ENCODE measurements at regions not wholly inside any gene's neighbourhood (a gene's known extent, or its start where the extent isn't known, plus 50 kb on each side); places are given as distances from the start of the nearest gene placed in this dataset.

GRCh38 chr4:24416293-24416692, 168.1 kb downstream of the DHX15 start:
- H3K4me1 Mint-ChIP-seq: peaks cover 6% of the 10 kb centered on the region in 2 donors
- no peaks in the 10 kb centered on the region for H3K9me3 Mint-ChIP-seq
- TF ChIP-seq CTCF (IDR thresholded peaks at IDR 0.05): no peak
- Histone ChIP-seq H3K4me3 (ENCODE audit: low read length) (no peak overlapping the region), H3K9me3 (ENCODE audit: control insufficient read depth, insufficient read depth, low read length) (no peaks in the 10 kb centered on the region), H3K36me3 (ENCODE audit: control insufficient read depth, insufficient read depth, low read length) (no peaks in the 10 kb centered on the region), H3K4me1 (ENCODE audit: control insufficient read depth, insufficient read depth, low read length) (no peaks in the 10 kb centered on the region), H3K27ac (ENCODE audit: low read length) (no peak overlapping the region), H3K27me3 (ENCODE audit: control insufficient read depth, insufficient read depth, low read length) (no peaks in the 10 kb centered on the region)
- ATAC-seq: no peak
- DNase-seq: no peak
- WGBS (ENCODE audit: insufficient coverage): 85% methylated on average over 5 of the region's 5 CpGs
- no peak overlapping the region for H3K4me3 Mint-ChIP-seq
- H3K27me3 Mint-ChIP-seq (ENCODE audit: low read depth in 2 of 2): peaks cover 13 to 38% of the 10 kb centered on the region in 2 donors
- intact Hi-C loops (cut with micrococcal nuclease): loop anchor here (5.0 kb wide), 1 partner anchor 1519 kb away; no protein-coding TSS in a partner anchor
- no peaks in the 10 kb centered on the region for H3K36me3 Mint-ChIP-seq
- no peak overlapping the region for H3K27ac Mint-ChIP-seq

GRCh38 chr4:24413311-24413784, 171.0 kb downstream of the DHX15 start:
- Histone ChIP-seq H3K4me3 (ENCODE audit: low read length) (no peak overlapping the region), H3K27me3 (ENCODE audit: control insufficient read depth, insufficient read depth, low read length) (no peaks in the 10 kb centered on the region), H3K36me3 (ENCODE audit: control insufficient read depth, insufficient read depth, low read length) (no peaks in the 10 kb centered on the region), H3K27ac (ENCODE audit: low read length) (no peak overlapping the region), H3K4me1 (ENCODE audit: control insufficient read depth, insufficient read depth, low read length) (no peaks in the 10 kb centered on the region), H3K9me3 (ENCODE audit: control insufficient read depth, insufficient read depth, low read length) (no peaks in the 10 kb centered on the region)
- DNase-seq: no peak
- no peak for TF ChIP-seq CTCF (IDR thresholded peaks at IDR 0.05)
- intact Hi-C loops (cut with micrococcal nuclease): no loop called here
- Mint-ChIP-seq H3K27ac (no peak overlapping the region), H3K4me1 (no peaks in the 10 kb centered on the region), H3K36me3 (no peaks in the 10 kb centered on the region), H3K27me3 (ENCODE audit: low read depth in 2 of 2) (peaks cover 8 to 22% of the 10 kb centered on the region in 2 donors), H3K4me3 (no peak overlapping the region), H3K9me3 (no peaks in the 10 kb centered on the region)
- ATAC-seq: no peak
- WGBS (ENCODE audit: insufficient coverage): 49% methylated on average over 8 of the region's 8 CpGs

DNA sequence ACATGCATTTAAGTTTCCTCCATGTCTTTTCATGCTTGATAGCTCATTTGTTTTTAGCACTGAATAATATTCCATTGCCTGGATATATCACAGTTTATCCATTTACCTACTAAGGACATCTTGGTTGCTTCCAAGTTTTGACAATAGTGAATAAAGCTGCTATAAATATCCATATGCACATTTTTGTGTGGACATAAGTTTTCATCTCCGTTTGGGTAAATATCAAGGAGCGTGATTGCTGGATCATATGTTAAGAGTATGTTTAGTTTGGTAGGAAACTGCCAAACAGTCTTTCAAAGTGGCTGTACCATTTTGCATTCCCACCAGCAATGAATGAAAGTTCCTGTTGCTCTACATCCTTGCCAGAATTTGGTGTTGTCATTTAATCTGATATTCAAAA, 172.5 kb downstream of the DHX15 start:
- H3K4me1 Mint-ChIP-seq: no peaks in the 10 kb centered on the region
- no peaks in the 10 kb centered on the region for H3K36me3 Mint-ChIP-seq
- Histone ChIP-seq H3K4me1 (ENCODE audit: control insufficient read depth, insufficient read depth, low read length) (no peaks in the 10 kb centered on the region), H3K36me3 (ENCODE audit: control insufficient read depth, insufficient read depth, low read length) (no peaks in the 10 kb centered on the region), H3K27me3 (ENCODE audit: control insufficient read depth, insufficient read depth, low read length) (no peaks in the 10 kb centered on the region), H3K9me3 (ENCODE audit: control insufficient read depth, insufficient read depth, low read length) (no peaks in the 10 kb centered on the region), H3K4me3 (ENCODE audit: low read length) (no peak overlapping the region), H3K27ac (ENCODE audit: low read length) (no peak overlapping the region)
- H3K9me3 Mint-ChIP-seq: no peaks in the 10 kb centered on the region
- no peak for TF ChIP-seq CTCF (IDR thresholded peaks at IDR 0.05)
- intact Hi-C loops (cut with micrococcal nuclease): no loop called here
- 96% methylated on average over 2 of the region's 2 CpGs for WGBS (ENCODE audit: insufficient coverage)
- H3K4me3 Mint-ChIP-seq: no peak overlapping the region
- ATAC-seq: no peak
- H3K27me3 Mint-ChIP-seq (ENCODE audit: low read depth in 2 of 2): peaks cover 8 to 22% of the 10 kb centered on the region in 2 donors
- no peak for DNase-seq
- no peak overlapping the region for H3K27ac Mint-ChIP-seq

GRCh38 chr4:24411299-24411698, 173.1 kb downstream of the DHX15 start:
- intact Hi-C loops (cut with micrococcal nuclease): no loop called here
- Histone ChIP-seq H3K4me1 (ENCODE audit: control insufficient read depth, insufficient read depth, low read length) (no peaks in the 10 kb centered on the region), H3K4me3 (ENCODE audit: low read length) (no peak overlapping the region), H3K36me3 (ENCODE audit: control insufficient read depth, insufficient read depth, low read length) (no peaks in the 10 kb centered on the region), H3K27ac (ENCODE audit: low read length) (no peak overlapping the region), H3K9me3 (ENCODE audit: control insufficient read depth, insufficient read depth, low read length) (no peaks in the 10 kb centered on the region), H3K27me3 (ENCODE audit: control insufficient read depth, insufficient read depth, low read length) (no peaks in the 10 kb centered on the region)
- no peaks in the 10 kb centered on the region for H3K36me3 Mint-ChIP-seq
- TF ChIP-seq CTCF (IDR thresholded peaks at IDR 0.05): no peak
- peaks cover 8 to 19% of the 10 kb centered on the region in 2 donors for H3K27me3 Mint-ChIP-seq (ENCODE audit: low read depth in 2 of 2)
- ATAC-seq (no peak), DNase-seq (no peak)
- H3K27ac Mint-ChIP-seq: no peak overlapping the region
- no peak overlapping the region for H3K4me3 Mint-ChIP-seq
- H3K9me3 Mint-ChIP-seq: no peaks in the 10 kb centered on the region
- no peaks in the 10 kb centered on the region for H3K4me1 Mint-ChIP-seq
- 81% methylated on average over 2 of the region's 2 CpGs for WGBS (ENCODE audit: insufficient coverage)
